ENCODE measurements at regions not wholly inside any gene's neighbourhood (a gene's known extent, or its start where the extent isn't known, plus 50 kb on each side); places are given as distances from the start of the nearest gene placed in this dataset.

DNA sequence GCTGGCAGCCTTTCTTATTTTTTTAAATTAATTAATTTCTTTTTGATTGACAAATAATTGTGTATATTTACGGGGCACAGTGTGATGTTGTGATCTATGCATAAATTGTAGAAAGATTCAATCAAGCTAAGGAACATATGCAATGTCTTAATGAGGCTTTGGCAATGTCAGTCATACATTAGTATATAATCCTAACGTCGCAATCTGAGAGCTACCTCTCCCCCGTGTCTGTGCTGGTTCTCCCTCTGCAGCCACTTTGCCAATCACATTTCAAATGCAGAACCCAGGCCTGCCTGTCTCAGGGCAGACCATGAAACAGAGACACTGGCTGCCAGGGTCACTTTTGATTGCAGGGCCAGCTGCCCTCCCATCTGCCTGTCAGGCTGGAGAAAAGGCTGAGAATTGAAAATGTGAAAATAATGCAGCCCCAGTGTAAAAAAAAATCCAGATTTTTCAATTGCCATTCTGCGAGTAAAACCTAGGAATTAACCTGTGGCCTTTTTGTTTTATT is 56.3 kb downstream of the SLC24A2 start:
- 73% methylated on average over 5 of the region's 5 CpGs for WGBS
- intact Hi-C loops (cut with DNase I) = no loop called here
- H3K4me1 ChIP-seq (replicated peaks) = no peaks in the 10 kb centered on the region

DNA sequence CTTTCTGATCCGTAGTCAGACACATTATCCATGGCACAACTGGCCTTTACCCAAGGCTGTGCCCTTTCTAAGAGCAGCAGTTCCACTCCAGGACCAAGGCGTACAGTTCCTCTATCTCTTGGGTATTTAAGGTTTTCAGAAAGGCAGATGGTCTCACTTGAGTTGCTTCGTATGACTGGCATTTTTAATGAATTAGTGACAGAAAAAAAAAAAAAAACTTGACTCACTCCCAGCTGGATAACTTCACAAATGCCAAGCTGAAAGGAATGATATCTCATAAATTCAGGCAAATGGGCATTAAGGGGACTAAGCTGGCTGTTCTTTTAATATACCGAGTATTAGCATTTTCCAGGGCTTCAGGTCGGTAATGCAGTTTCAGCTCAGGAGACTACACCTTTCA is 60.7 kb downstream of the SLC24A2 start:
- intact Hi-C loops (cut with DNase I) = no loop called here
- H3K27ac ChIP-seq = no peak overlapping the region
- no peak overlapping the region for H3K4me3 ChIP-seq
- no peaks in the 10 kb centered on the region for H3K36me3 ChIP-seq
- 71% methylated on average over 5 of the region's 5 CpGs for WGBS
- no peak for DNase-seq (ENCODE audit: low spot score)
- no peaks in the 10 kb centered on the region for H3K9me3 ChIP-seq
- no peaks in the 10 kb centered on the region for H3K4me1 ChIP-seq (replicated peaks)
- TF ChIP-seq POLR2AphosphoS5 (IDR thresholded peaks at IDR 0.05) = no peak
- TF ChIP-seq POLR2A (IDR thresholded peaks at IDR 0.05) = no peak
- TF ChIP-seq, protein P1, sequence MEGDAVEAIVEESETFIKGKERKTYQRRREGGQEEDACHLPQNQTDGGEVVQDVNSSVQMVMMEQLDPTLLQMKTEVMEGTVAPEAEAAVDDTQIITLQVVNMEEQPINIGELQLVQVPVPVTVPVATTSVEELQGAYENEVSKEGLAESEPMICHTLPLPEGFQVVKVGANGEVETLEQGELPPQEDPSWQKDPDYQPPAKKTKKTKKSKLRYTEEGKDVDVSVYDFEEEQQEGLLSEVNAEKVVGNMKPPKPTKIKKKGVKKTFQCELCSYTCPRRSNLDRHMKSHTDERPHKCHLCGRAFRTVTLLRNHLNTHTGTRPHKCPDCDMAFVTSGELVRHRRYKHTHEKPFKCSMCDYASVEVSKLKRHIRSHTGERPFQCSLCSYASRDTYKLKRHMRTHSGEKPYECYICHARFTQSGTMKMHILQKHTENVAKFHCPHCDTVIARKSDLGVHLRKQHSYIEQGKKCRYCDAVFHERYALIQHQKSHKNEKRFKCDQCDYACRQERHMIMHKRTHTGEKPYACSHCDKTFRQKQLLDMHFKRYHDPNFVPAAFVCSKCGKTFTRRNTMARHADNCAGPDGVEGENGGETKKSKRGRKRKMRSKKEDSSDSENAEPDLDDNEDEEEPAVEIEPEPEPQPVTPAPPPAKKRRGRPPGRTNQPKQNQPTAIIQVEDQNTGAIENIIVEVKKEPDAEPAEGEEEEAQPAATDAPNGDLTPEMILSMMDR (IDR thresholded peaks at IDR 0.05) = no peak
- no peaks in the 10 kb centered on the region for H3K27me3 ChIP-seq (replicated peaks; ENCODE audit: insufficient read depth)

More for the DNA sequence above, 56.3 kb downstream of the SLC24A2 start:
- H3K4me3 ChIP-seq = no peak overlapping the region
- no peaks in the 10 kb centered on the region for H3K9me3 ChIP-seq
- no peak overlapping the region for H3K27ac ChIP-seq
- no peaks in the 10 kb centered on the region for H3K36me3 ChIP-seq
- no peaks in the 10 kb centered on the region for H3K27me3 ChIP-seq (replicated peaks; ENCODE audit: insufficient read depth)
- DNase-seq (ENCODE audit: low spot score) = no peak
- TF ChIP-seq, protein P1 (IDR thresholded peaks at IDR 0.05) = no peak
- no peak for TF ChIP-seq POLR2AphosphoS5 (IDR thresholded peaks at IDR 0.05)
- no peak for TF ChIP-seq POLR2A (IDR thresholded peaks at IDR 0.05)

DNA sequence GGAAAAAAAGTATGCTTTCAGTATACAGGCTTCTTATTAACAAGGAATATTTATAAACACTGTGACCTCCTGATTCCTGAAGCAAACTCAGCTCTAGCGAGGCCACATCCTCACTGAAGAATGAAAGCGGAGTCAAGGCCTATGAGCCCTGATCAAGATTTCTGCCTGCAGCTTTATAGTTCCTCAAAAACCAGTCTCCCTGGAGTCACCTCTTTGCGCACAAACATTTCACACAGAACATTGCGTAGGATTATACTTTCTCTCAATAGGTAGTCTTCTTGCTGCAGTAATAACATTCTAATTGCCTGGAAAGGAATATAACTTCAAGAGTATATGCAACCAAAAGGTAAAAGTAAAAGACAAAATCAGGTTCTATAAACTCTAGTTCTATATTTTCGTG is 62.9 kb downstream of the SLC24A2 start:
- 89% methylated on average over 5 of the region's 5 CpGs for WGBS
- Histone ChIP-seq H3K4me1 (replicated peaks) (no peaks in the 10 kb centered on the region), H3K27me3 (replicated peaks; ENCODE audit: insufficient read depth) (no peaks in the 10 kb centered on the region), H3K4me3 (no peak overlapping the region), H3K27ac (no peak overlapping the region), H3K9me3 (no peaks in the 10 kb centered on the region), H3K36me3 (no peaks in the 10 kb centered on the region)
- no peak for TF ChIP-seq POLR2A (IDR thresholded peaks at IDR 0.05)
- TF ChIP-seq, protein P1 (IDR thresholded peaks at IDR 0.05) = no peak
- no peak for TF ChIP-seq POLR2AphosphoS5 (IDR thresholded peaks at IDR 0.05)
- intact Hi-C loops (cut with DNase I) = no loop called here
- no peak for DNase-seq (ENCODE audit: low spot score)

DNA sequence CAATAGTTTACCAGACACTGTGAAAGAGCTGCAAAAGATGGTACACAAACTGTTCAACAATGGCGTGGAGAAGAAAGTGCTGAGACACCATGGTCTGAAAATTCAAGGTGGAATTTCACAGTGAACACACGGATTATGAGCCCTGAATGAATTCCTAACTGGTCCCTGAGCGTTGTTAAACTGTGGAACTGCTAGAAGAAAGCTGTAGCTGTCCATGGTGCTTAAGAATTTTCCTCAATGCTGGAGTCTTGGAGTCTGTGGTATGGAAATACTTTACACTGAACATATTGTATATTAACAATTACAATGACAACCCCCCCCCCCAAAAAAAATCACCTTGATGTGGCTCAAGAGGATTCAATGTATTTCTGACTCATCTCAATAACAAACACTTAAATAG is 68.5 kb downstream of the SLC24A2 start:
- no peaks in the 10 kb centered on the region for H3K36me3 ChIP-seq
- H3K4me1 ChIP-seq (replicated peaks) = no peaks in the 10 kb centered on the region
- H3K4me3 ChIP-seq = no peak overlapping the region
- TF ChIP-seq POLR2AphosphoS5 (IDR thresholded peaks at IDR 0.05) = no peak
- intact Hi-C loops (cut with DNase I) = no loop called here
- 12% methylated on average over 3 of the region's 3 CpGs for WGBS
- no peak for DNase-seq (ENCODE audit: low spot score)
- no peak overlapping the region for H3K27ac ChIP-seq
- H3K27me3 ChIP-seq (replicated peaks; ENCODE audit: insufficient read depth) = no peaks in the 10 kb centered on the region
- no peaks in the 10 kb centered on the region for H3K9me3 ChIP-seq

DNA sequence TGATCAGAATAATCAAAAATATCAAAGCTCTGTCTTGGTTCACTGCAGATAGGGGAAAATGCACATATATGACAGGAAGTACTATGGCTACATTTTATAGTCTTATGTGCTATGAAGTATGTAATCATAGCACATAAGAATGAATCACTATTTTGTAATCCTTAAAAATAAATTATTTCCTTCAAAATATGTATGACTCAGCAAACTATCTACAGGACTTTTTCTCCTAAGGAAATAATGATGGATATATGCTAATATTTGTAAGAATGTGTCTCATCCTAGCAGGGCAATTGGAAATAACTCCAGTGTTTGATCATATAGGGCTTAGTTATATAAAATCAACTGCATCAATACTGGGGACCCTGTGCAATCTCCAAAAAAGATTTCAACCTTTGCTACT is 85.1 kb downstream of the SLC24A2 start:
- intact Hi-C loops (cut with DNase I) = no loop called here
- no peak overlapping the region for H3K4me3 ChIP-seq
- DNase-seq (ENCODE audit: low spot score) = no peak
- no peaks in the 10 kb centered on the region for H3K9me3 ChIP-seq
- no peak overlapping the region for H3K27ac ChIP-seq
- no peaks in the 10 kb centered on the region for H3K27me3 ChIP-seq (replicated peaks; ENCODE audit: insufficient read depth)
- TF ChIP-seq, protein P1 (IDR thresholded peaks at IDR 0.05) = no peak
- TF ChIP-seq POLR2A (IDR thresholded peaks at IDR 0.05) (no peak), POLR2AphosphoS5 (IDR thresholded peaks at IDR 0.05) (no peak)
- no peaks in the 10 kb centered on the region for H3K36me3 ChIP-seq
- H3K4me1 ChIP-seq (replicated peaks) = no peaks in the 10 kb centered on the region

Data from prostate gland (tissue), 2 donors.